ENCODE measurements at regions not wholly inside any gene's neighbourhood (a gene's known extent, or its start where the extent isn't known, plus 50 kb on each side); places are given as distances from the start of the nearest gene placed in this dataset.

DNA sequence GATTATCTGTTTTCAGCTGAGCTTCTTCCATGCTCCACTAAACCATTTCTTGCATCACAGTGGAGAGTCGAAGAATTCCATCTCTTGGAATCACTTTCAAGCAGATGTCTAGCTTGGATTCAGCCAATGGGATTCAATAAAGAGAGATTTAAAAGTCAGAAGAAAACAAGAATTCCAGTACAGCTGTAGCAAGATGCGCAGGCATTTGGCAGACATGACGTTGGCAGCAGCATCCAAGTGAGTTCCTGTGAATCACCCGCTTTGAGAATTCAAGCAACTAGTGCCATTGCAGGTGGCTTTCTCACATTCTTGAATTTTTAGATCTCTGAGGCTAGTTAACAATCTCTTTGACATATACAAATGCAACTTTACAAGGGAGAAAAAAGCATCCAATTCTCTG is 467.0 kb downstream of the CDH10 start:
- TF ChIP-seq, protein P1, sequence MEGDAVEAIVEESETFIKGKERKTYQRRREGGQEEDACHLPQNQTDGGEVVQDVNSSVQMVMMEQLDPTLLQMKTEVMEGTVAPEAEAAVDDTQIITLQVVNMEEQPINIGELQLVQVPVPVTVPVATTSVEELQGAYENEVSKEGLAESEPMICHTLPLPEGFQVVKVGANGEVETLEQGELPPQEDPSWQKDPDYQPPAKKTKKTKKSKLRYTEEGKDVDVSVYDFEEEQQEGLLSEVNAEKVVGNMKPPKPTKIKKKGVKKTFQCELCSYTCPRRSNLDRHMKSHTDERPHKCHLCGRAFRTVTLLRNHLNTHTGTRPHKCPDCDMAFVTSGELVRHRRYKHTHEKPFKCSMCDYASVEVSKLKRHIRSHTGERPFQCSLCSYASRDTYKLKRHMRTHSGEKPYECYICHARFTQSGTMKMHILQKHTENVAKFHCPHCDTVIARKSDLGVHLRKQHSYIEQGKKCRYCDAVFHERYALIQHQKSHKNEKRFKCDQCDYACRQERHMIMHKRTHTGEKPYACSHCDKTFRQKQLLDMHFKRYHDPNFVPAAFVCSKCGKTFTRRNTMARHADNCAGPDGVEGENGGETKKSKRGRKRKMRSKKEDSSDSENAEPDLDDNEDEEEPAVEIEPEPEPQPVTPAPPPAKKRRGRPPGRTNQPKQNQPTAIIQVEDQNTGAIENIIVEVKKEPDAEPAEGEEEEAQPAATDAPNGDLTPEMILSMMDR (conservative IDR thresholded peaks at IDR 0.05; ENCODE audit: low read depth, low read length) = no peak
- no peak overlapping the region for H3K4me3 ChIP-seq (ENCODE audit: low read length)
- DNase-seq (ENCODE audit: low read depth) = no peak

DNA sequence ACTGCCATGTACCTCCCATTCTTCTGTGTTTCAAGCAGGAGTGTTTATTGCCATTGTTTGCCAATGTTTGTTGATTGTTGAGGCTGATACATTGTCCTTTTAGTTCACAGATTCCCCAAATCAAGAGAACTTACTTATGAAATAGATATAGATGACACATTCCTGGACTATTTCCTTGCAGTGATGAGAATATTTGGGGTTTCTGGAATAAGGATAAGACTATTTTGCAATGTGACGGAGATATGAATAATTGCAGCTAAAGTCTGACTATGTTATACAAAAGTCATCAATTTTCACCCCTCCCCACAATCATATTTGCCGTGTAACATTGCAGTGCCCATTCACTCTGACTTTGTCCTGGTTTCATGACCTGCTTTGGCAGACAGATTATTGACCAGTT is 460.8 kb downstream of the CDH10 start:
- TF ChIP-seq, protein P1 (conservative IDR thresholded peaks at IDR 0.05; ENCODE audit: low read depth, low read length) = no peak
- no peak for DNase-seq (ENCODE audit: low read depth)

DNA sequence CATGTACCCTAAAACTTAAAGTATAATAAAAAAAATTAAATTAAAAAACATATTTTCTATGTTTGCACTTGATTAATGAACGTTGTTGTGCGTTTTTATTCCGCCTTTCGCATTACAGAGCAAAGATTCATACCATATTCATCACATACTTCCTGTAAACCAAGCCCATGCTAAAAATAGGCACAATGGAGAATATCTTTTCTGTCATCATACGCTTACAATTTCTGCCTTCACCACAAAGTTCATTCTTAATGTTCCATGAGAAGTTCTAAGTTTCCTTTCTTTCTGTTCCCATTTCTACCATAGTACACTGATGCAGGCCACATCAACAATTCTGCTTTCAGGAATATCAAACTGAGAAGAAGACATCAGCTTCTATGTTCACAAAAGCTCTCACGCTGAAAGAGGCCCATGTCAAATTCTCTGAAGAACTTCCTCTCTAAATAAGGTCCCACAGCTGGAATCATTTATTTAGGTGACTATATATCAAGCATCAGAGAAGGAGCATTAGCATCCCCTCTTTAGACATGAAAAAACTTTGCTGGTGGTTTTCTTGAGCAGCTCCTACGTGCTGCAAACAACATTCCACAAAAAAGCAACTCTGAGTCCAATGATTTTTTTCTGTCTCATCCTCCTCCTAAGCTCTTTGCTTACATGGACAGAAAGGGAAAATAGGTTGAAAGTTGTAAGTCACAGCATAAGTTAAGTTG is 456.4 kb downstream of the CDH10 start:
- no peak for DNase-seq (ENCODE audit: low read depth)
- no peak overlapping the region for H3K4me3 ChIP-seq (ENCODE audit: low read length)
- TF ChIP-seq, protein P1 (conservative IDR thresholded peaks at IDR 0.05; ENCODE audit: low read depth, low read length) = no peak

More for the DNA sequence above, 460.8 kb downstream of the CDH10 start:
- no peak overlapping the region for H3K4me3 ChIP-seq (ENCODE audit: low read length)

DNA sequence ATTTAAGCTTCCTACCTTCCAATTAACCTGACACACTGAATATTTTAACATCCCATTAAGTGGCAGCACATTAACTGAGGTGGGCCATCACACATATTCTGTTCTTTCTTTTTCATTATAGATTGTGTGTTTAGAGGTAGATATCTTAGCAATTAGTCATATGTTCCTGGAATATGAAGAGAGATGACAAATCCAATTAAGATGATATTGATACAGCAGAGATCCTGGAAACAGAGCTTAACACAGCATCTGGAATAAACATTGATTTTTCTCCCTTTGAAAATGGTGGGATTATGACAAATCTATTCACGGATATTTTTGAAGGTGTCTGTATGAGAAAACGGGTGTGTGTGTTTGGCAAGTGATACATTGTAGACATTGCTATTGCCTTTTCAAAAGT is 448.0 kb downstream of the CDH10 start:
- H3K4me3 ChIP-seq (ENCODE audit: low read length) = no peak overlapping the region
- no peak for DNase-seq (ENCODE audit: low read depth)
- TF ChIP-seq, protein P1 (conservative IDR thresholded peaks at IDR 0.05; ENCODE audit: low read depth, low read length) = no peak

DNA sequence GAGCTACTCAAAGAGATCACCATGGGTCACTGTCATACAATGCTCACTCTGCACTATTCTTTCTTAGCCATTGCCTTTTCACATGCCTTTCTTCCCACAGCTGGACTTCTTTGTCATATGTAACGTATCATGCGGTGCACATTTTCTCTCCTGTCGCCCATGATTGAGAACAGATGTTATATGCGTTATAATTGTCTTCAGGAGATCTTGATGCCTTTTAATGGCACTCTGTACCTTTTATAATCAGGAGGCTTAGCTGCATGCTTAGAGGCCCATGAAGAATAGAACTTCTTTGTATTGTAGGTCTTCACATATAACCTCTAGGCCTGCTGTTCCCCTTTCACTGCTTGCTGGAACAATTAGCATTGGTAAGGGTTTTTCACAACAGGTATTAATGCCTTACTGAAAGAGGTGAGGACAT is 436.1 kb downstream of the CDH10 start:
- TF ChIP-seq, protein P1 (conservative IDR thresholded peaks at IDR 0.05; ENCODE audit: low read depth, low read length) = no peak
- no peak for DNase-seq (ENCODE audit: low read depth)
- H3K4me3 ChIP-seq (ENCODE audit: low read length) = no peak overlapping the region

DNA sequence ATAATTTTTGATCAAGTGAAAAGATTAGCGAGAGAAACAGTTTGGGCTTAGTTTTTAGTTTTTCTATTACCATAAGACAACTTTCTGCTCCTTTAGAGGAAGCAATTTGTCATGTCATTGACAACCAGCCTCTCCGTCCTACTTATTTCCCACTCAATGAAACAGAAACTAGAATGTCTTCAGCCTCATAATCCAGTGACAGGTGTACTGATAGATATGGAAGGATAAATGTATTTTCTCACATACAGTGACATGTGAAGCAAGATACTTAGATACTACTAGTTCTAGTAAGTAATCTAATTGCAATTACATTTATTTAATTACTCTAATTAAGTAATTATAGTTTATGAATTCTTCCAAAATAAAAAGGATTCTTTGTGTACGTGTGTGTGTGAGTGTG is 429.7 kb downstream of the CDH10 start:
- TF ChIP-seq, protein P1 (conservative IDR thresholded peaks at IDR 0.05; ENCODE audit: low read depth, low read length) = no peak
- H3K4me3 ChIP-seq (ENCODE audit: low read length) = no peak overlapping the region
- DNase-seq (ENCODE audit: low read depth) = no peak

DNA sequence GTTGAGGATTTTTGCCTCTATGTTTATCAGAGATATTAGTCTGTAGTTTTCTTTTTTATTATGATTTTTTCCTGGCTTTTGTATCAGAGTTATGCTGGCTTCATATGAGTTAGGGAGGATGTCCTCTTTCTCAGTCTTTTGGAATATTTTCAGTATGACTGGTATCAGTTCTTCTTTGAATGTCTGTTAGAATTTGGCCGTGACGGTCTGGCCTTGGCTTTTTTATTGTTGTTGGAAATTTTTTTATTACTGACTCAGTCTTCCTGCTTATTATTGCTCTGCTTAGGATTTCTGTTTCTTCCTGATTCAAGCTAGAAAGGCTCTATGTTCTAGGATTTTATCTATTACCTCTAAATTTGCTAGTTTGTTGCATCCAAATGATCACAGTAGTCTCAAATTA is 421.9 kb downstream of the CDH10 start:
- no peak overlapping the region for H3K4me3 ChIP-seq (ENCODE audit: low read length)
- TF ChIP-seq, protein P1 (conservative IDR thresholded peaks at IDR 0.05; ENCODE audit: low read depth, low read length) = no peak
- DNase-seq (ENCODE audit: low read depth) = no peak

All from retinal pigment epithelial cell (primary cell).